GF-D8 (cell line): ENCODE measurements at regions not wholly inside any gene's neighbourhood (a gene's known extent, or its start where the extent isn't known, plus 50 kb on each side); places are given as distances from the start of the nearest gene placed in this dataset.
"Not testable (repeated sequence)": the region's sequence is repeated elsewhere in the genome, so short reads cannot be mapped to it uniquely, and the experiment has no call there.

Experiments
- DNase-seq: peaks from one replicate; lab custom pipeline; 2025; lab: John Stamatoyannopoulos, UW

- DNase-seq, result no peak
These were observed 606.0 kb downstream of the TMEM182 start for GRCh38 chr2:103367877-103368276.

GRCh38 chr2:103383541-103383940, 621.7 kb downstream of the TMEM182 start:
- no peak for DNase-seq

- no peak for DNase-seq
These were observed 625.0 kb downstream of the TMEM182 start for GRCh38 chr2:103386872-103387271.

GRCh38 chr2:103387888-103388287, 626.1 kb downstream of the TMEM182 start:
- DNase-seq, result no peak

GRCh38 chr2:103396152-103396551, 634.3 kb downstream of the TMEM182 start:
- no peak for DNase-seq

- DNase-seq, result no peak
These were observed 639.8 kb downstream of the TMEM182 start for GRCh38 chr2:103401621-103402020.

GRCh38 chr2:103402336-103402735, 640.5 kb downstream of the TMEM182 start:
- no peak for DNase-seq

GRCh38 chr2:103402944-103403343, 641.1 kb downstream of the TMEM182 start:
- DNase-seq, result no peak

GRCh38 chr2:103403388-103403787, 641.6 kb downstream of the TMEM182 start:
- not testable (repeated sequence) for DNase-seq

GRCh38 chr2:103410221-103410620, 648.4 kb downstream of the TMEM182 start:
- DNase-seq, result no peak

GRCh38 chr2:103419506-103419905, 657.7 kb downstream of the TMEM182 start:
- DNase-seq, result no peak

GRCh38 chr2:103423100-103423499, 661.3 kb downstream of the TMEM182 start:
- DNase-seq, result no peak

- DNase-seq, result no peak
These were observed 665.7 kb downstream of the TMEM182 start for GRCh38 chr2:103427567-103427966.

- no peak for DNase-seq
These were observed 668.4 kb downstream of the TMEM182 start for GRCh38 chr2:103430191-103430590.

GRCh38 chr2:103435010-103435409, 673.2 kb downstream of the TMEM182 start:
- DNase-seq, result no peak

- DNase-seq, result no peak
These were observed 675.3 kb downstream of the TMEM182 start for GRCh38 chr2:103437161-103437560.

- DNase-seq, result no peak
These were observed 683.5 kb downstream of the TMEM182 start for GRCh38 chr2:103445347-103445746.

- no peak for DNase-seq
These were observed 686.7 kb downstream of the TMEM182 start for GRCh38 chr2:103448495-103448894.

- DNase-seq, result no peak
These were observed 689.5 kb downstream of the TMEM182 start for GRCh38 chr2:103451283-103451682.

GRCh38 chr2:103459283-103459682, 697.5 kb downstream of the TMEM182 start:
- DNase-seq, result no peak

- no peak for DNase-seq
These were observed 700.3 kb downstream of the TMEM182 start for GRCh38 chr2:103462101-103462500.

GRCh38 chr2:103462712-103463111, 700.9 kb downstream of the TMEM182 start:
- no peak for DNase-seq

- DNase-seq, result no peak
These were observed 703.0 kb downstream of the TMEM182 start for GRCh38 chr2:103464831-103465230.

- DNase-seq, result no peak
These were observed 708.0 kb downstream of the TMEM182 start for GRCh38 chr2:103469800-103470199.

GRCh38 chr2:103484906-103485305, 723.1 kb downstream of the TMEM182 start:
- no peak for DNase-seq
